Endodermal cell (in vitro differentiated cells): ENCODE measurements at regions not wholly inside any gene's neighbourhood (a gene's known extent, or its start where the extent isn't known, plus 50 kb on each side); places are given as distances from the start of the nearest gene placed in this dataset.

Experiments
- DNase-seq: peaks from one replicate; pipeline ENCODE4 v3.0.0-alpha.2; 2017
- H3K27ac ChIP-seq: 2 replicates; pipeline ENCODE4 v1.5.1; 2013; ENCODE audit warnings: mild to moderate bottlenecking, low read depth, low read length, moderate library complexity
- H3K27me3 ChIP-seq: 2 replicates; pipeline ENCODE4 v1.6.1; 2013; ENCODE audit warnings: mild to moderate bottlenecking, low read length, moderate library complexity; ENCODE audit not compliant: insufficient read depth, control insufficient read depth, poor library complexity, severe bottlenecking
- H3K36me3 ChIP-seq: 2 replicates; pipeline ENCODE4 v1.7.0; 2013; ENCODE audit warnings: mild to moderate bottlenecking, low read length, moderate library complexity; ENCODE audit not compliant: control insufficient read depth, insufficient read depth
- H3K4me1 ChIP-seq: one replicate; pipeline ENCODE4 v1.7.0; 2013; ENCODE audit warnings: low read length; ENCODE audit not compliant: control insufficient read depth, insufficient read depth
- H3K4me3 ChIP-seq: 2 replicates; pipeline ENCODE4 v1.5.1; 2013; ENCODE audit warnings: mild to moderate bottlenecking, low read length, moderate library complexity
- H3K9ac ChIP-seq: 2 replicates; pipeline ENCODE4 v1.6.1; 2013; ENCODE audit warnings: mild to moderate bottlenecking, low read length, moderate library complexity; ENCODE audit not compliant: poor library complexity, severe bottlenecking; ENCODE audit errors: extremely low read depth
- H3K9me3 ChIP-seq: 2 replicates; pipeline ENCODE4 v1.6.1; 2013; ENCODE audit warnings: mild to moderate bottlenecking, low read length, moderate library complexity; ENCODE audit not compliant: control insufficient read depth
- H3K27ac Mint-ChIP-seq: 2 replicates; pipeline ENCODE4 v1.8.0; 2020; ENCODE audit warnings: mixed read lengths
- H3K27me3 Mint-ChIP-seq: 2 replicates; pipeline ENCODE4 v1.8.0; 2021; ENCODE audit warnings: mild to moderate bottlenecking, mixed read lengths; ENCODE audit not compliant: insufficient read depth
- H3K36me3 Mint-ChIP-seq: 2 replicates; pipeline ENCODE4 v1.8.0; 2020; ENCODE audit warnings: low read depth, mixed read lengths
- H3K4me1 Mint-ChIP-seq: 2 replicates; pipeline ENCODE4 v1.8.0; 2020; ENCODE audit warnings: mixed read lengths
- H3K4me3 Mint-ChIP-seq: 2 replicates; pipeline ENCODE4 v1.8.0; 2020; ENCODE audit warnings: mild to moderate bottlenecking, moderate library complexity, mixed read lengths
- H3K9me3 Mint-ChIP-seq: 2 replicates; pipeline ENCODE4 v1.8.0; 2020; ENCODE audit warnings: mild to moderate bottlenecking, mixed read lengths
- whole genome bisulfite sequencing, 2 experiments: methylation state at CpG; one replicate each; pipeline versions ENCODE4 v1.1.5 to v1.1.7; 2013; ENCODE audit warnings: missing lambda C conversion rate in 2 of 2, mixed read lengths in 1 of 2; ENCODE audit not compliant: insufficient coverage in 1 of 2, insufficient read length in 1 of 2; 5-methylcytosine and 5-hydroxymethylcytosine counted together
- TF ChIP-seq, protein P1 (sequence below): fragments of 200-600 bp; sonication (generic); conservative IDR thresholded peaks from 2 replicates; pipeline ENCODE4 v1.5.0; 2021; ENCODE audit warnings: antibody characterized with exemption, mild to moderate bottlenecking

GRCh38 chr2:121818546-121818945 lies 63.1 kb downstream of the TSN start:
- H3K27ac Mint-ChIP-seq: no peak overlapping the region

GRCh38 chr2:121819846-121820245 lies 64.4 kb downstream of the TSN start:
- peak; percentile 21 for DNase-seq
- Histone ChIP-seq H3K36me3 (no peaks in the 10 kb centered on the region), H3K27ac (no peak overlapping the region), H3K4me1 (no peaks in the 10 kb centered on the region), H3K9me3 (peaks cover 15% of the 10 kb centered on the region), H3K4me3 (no peak overlapping the region), H3K9ac (no peak overlapping the region), H3K27me3 (no peaks in the 10 kb centered on the region)
- Mint-ChIP-seq H3K4me1 (no peaks in the 10 kb centered on the region), H3K27me3 (no peaks in the 10 kb centered on the region), H3K36me3 (no peaks in the 10 kb centered on the region), H3K4me3 (no peak overlapping the region), H3K27ac (no peak overlapping the region), H3K9me3 (peaks cover 23% of the 10 kb centered on the region)
- TF ChIP-seq, protein P1, sequence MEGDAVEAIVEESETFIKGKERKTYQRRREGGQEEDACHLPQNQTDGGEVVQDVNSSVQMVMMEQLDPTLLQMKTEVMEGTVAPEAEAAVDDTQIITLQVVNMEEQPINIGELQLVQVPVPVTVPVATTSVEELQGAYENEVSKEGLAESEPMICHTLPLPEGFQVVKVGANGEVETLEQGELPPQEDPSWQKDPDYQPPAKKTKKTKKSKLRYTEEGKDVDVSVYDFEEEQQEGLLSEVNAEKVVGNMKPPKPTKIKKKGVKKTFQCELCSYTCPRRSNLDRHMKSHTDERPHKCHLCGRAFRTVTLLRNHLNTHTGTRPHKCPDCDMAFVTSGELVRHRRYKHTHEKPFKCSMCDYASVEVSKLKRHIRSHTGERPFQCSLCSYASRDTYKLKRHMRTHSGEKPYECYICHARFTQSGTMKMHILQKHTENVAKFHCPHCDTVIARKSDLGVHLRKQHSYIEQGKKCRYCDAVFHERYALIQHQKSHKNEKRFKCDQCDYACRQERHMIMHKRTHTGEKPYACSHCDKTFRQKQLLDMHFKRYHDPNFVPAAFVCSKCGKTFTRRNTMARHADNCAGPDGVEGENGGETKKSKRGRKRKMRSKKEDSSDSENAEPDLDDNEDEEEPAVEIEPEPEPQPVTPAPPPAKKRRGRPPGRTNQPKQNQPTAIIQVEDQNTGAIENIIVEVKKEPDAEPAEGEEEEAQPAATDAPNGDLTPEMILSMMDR: no peak
- 89 to 96% methylated on average over 4 to 6 of the region's 6 CpGs for WGBS, 2 experiments

More at GRCh38 chr2:121818546-121818945, 63.1 kb downstream of the TSN start:
- Mint-ChIP-seq H3K36me3 (no peaks in the 10 kb centered on the region), H3K27me3 (no peaks in the 10 kb centered on the region), H3K4me1 (peaks cover 6% of the 10 kb centered on the region), H3K4me3 (no peak overlapping the region), H3K9me3 (peaks cover 26% of the 10 kb centered on the region)
- H3K9ac ChIP-seq: no peak overlapping the region
- DNase-seq: no peak
- no peaks in the 10 kb centered on the region for H3K27me3 ChIP-seq
- peaks cover 15% of the 10 kb centered on the region for H3K9me3 ChIP-seq
- TF ChIP-seq, protein P1: no peak
- 96% methylated on average over 1 of the region's 1 CpG; no CpG with 5 or more reads in 1 of the 2 experiments for WGBS, 2 experiments
- H3K4me3 ChIP-seq: no peak overlapping the region
- no peaks in the 10 kb centered on the region for H3K36me3 ChIP-seq
- H3K27ac ChIP-seq: no peak overlapping the region
- no peaks in the 10 kb centered on the region for H3K4me1 ChIP-seq

DNA sequence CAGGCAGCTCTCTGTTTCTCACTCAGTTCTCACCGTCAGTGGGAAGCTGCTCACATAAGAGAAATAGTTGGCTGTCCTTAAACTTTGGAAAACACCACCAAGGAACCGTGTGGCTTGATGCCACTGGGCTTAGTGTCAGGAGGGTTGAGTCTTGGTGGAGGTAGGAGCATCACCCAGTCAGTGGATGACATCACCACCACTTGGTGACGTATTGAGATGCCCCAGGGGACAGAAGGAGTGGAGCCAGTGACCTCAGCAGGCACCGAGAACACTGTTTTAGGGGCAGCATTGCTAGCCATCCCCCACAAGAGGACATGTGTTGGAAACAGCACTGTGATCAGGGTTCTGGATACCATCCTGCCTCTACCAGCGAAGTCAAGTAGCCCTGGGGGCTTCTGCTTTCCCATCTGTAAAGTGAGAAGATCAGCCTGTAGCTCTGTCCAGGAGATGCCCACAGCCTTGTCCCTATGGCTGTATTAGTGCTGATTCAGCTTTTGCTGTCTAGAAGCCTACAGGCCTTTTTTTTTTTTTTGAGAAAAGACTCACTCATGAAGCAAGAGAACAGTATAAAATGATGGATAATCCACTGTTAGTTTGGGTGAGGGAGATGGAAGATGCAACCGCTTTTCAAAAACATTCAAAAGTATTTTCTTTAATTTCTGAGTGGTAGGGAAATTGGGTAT lies 66.2 kb downstream of the TSN start:
- 88 to 96% methylated on average over 4 to 6 of the region's 6 CpGs for WGBS, 2 experiments
- H3K4me1 ChIP-seq: no peaks in the 10 kb centered on the region
- TF ChIP-seq, protein P1: no peak

More for the DNA sequence above, 66.2 kb downstream of the TSN start:
- no peaks in the 10 kb centered on the region for H3K4me1 Mint-ChIP-seq
- H3K4me3 Mint-ChIP-seq: no peak overlapping the region
- H3K36me3 Mint-ChIP-seq: no peaks in the 10 kb centered on the region
- Histone ChIP-seq H3K9ac (no peak overlapping the region), H3K36me3 (no peaks in the 10 kb centered on the region), H3K4me3 (no peak overlapping the region), H3K27ac (no peak overlapping the region), H3K9me3 (peaks cover 15% of the 10 kb centered on the region), H3K27me3 (no peaks in the 10 kb centered on the region)
- no peak for DNase-seq
- H3K27me3 Mint-ChIP-seq: no peaks in the 10 kb centered on the region
- peaks cover 23% of the 10 kb centered on the region for H3K9me3 Mint-ChIP-seq
- H3K27ac Mint-ChIP-seq: no peak overlapping the region
